Breast epithelium (tissue), 3 donors: ENCODE measurements at regions not wholly inside any gene's neighbourhood (a gene's known extent, or its start where the extent isn't known, plus 50 kb on each side); places are given as distances from the start of the nearest gene placed in this dataset.

Experiments
- CTCF ChIP-seq, 3 donors: fragments of 450-650 bp; IDR thresholded peaks; one replicate each; pipeline ENCODE4 v1.5.1; 2016 to 2017; ENCODE audit warnings: antibody characterized with exemption in 3 of 3, mild to moderate bottlenecking in 3 of 3, moderate library complexity in 3 of 3
- POLR2A ChIP-seq: fragments of 450-650 bp; IDR thresholded peaks from one replicate; pipeline ENCODE4 v1.6.1; 2016; ENCODE audit warnings: antibody characterized with exemption, mild to moderate bottlenecking, moderate library complexity

DNA sequence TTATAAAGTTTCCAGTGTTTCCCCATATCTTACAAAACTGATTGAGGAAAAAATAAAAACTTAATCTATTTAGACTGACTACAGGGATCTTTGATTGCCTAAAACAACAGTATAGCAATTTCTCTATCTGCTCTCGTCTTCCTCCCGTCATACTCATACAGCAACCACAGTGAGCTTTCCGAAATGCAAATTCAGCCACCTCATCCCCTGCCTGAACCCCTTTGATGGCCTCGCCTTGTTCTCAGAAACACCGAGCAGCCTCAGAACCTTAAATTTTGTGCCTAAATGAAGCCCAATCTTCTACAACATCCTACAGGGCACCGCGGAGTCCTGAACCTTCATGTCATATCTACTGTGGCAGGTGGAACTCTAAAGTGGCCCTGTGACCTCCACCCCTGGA is 223.7 kb upstream of the TMEM132C start:
- TF ChIP-seq CTCF (IDR thresholded peaks at IDR 0.05): no peak
- TF ChIP-seq POLR2A: no peak
